GM12874 (cell line): ENCODE measurements at regions not wholly inside any gene's neighbourhood (a gene's known extent, or its start where the extent isn't known, plus 50 kb on each side); places are given as distances from the start of the nearest gene placed in this dataset.

ENCODE experiments used
- TF ChIP-seq, protein P1 (sequence below): IDR thresholded peaks from 2 replicates; pipeline ENCODE4 v1.5.1; 2011; ENCODE audit warnings: low read depth, mild to moderate bottlenecking, control low read depth, low read length, moderate library complexity; ENCODE audit not compliant: insufficient read depth

DNA sequence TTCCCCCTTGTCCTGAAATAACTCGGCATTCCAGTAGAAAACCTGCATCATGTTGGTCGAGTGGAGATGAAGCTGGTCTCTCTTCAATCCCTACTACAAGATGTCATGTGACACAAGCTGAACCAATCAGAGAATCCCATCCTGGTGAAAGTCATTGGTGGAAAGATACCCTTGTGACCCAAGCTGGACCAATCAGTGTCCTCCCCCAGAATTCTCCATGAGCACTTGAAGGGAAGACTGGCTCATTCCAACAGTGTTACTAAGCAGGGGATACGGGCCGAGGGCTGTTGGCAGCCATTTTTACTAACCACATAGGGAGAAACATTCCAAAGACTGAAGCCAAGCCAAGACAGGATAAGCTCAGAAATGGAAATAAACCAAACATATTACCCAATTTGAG, 298.3 kb downstream of the ICOS start:
- TF ChIP-seq, protein P1, sequence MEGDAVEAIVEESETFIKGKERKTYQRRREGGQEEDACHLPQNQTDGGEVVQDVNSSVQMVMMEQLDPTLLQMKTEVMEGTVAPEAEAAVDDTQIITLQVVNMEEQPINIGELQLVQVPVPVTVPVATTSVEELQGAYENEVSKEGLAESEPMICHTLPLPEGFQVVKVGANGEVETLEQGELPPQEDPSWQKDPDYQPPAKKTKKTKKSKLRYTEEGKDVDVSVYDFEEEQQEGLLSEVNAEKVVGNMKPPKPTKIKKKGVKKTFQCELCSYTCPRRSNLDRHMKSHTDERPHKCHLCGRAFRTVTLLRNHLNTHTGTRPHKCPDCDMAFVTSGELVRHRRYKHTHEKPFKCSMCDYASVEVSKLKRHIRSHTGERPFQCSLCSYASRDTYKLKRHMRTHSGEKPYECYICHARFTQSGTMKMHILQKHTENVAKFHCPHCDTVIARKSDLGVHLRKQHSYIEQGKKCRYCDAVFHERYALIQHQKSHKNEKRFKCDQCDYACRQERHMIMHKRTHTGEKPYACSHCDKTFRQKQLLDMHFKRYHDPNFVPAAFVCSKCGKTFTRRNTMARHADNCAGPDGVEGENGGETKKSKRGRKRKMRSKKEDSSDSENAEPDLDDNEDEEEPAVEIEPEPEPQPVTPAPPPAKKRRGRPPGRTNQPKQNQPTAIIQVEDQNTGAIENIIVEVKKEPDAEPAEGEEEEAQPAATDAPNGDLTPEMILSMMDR = no peak

DNA sequence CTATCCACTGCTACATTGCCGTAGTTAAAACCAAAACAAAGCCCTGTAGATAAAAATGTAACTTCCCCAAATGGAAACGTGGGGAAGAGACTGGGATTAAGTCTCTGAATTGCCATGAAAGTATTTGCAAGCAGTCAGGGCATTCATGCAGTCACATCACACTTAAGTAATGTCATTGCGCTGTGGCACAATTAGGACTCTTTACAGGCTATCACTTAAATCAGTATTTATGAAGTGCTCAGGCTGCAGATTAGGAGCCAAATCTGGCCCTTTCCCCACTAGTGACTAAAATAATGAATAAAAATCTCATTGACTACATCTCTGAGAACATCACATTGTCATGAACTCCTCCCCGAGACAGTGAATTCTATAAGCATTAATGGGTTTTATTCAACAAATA, 300.9 kb downstream of the ICOS start:
- TF ChIP-seq, protein P1 = no peak

DNA sequence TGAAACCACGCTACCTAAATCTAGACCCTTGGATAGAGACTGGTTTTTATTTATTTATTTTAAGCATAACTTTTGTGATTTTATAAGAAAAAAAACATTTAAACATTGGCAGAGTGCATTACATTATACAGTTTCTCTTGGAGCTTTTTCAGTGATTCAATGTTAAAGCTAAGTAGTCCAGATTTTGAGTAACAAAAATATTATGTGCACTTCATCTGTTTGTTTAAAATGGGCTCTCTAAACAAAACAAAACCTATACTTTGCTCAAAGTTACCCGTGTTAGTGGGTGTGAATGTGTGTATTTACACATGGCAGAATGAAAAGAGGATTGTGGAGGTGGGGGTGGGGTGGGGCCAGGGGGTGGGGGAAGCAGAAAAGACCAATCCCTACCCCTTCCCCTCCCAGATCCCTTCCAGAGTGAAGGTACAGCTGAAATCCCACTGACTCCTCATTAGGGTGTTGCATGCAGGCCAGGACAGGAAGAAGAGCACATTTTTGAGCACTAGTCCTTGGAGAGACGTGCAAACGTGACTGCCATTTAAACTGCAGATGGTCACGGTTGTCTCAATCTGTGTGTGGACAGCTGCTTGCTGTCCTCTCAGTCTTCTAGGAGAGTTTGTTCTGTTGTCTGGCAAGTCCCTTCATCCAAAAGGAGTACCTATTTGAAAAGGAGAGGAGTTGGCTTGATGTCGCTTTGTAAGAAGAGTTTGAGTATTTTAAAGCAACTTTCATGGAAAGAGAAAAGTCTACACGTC, 303.0 kb downstream of the ICOS start:
- TF ChIP-seq, protein P1 = no peak

DNA sequence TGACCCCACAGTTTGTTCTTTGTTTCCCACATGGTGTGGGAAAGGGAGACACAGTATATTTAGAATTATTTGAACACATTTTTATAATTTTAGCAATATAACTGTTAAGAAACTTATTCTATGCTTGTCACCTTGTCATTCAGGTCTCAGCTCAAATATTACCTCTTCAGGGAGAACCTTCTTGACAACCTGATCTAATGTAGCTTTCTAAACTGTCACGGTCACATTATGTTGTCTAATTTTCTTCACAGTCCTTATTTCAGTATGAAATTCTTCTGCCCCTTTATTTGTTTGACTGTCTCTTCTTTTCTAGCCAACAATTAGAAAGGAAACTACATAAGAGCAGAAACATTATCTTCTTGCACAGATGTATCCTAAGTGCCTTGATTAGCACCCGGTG, 304.3 kb upstream of the PARD3B start:
- TF ChIP-seq, protein P1 = no peak

DNA sequence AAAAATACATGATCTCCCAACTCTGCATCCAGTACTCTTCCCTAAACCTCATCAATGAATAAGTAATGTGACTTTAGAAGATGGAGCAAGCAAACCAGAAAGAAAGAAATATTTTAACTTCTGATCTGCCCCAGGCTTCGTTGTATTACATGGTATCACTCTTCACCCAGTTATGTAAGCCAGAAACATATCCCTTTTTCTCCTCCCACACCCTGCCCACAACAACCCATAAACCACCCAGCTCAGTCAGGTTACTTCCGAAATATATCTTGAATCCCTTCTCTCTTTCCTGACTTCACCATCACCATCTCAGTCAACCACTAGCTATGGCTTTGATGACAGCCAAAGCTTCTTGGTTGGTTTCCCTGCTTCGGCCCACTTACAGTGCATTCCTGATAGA, 295.8 kb upstream of the PARD3B start:
- TF ChIP-seq, protein P1 = no peak

DNA sequence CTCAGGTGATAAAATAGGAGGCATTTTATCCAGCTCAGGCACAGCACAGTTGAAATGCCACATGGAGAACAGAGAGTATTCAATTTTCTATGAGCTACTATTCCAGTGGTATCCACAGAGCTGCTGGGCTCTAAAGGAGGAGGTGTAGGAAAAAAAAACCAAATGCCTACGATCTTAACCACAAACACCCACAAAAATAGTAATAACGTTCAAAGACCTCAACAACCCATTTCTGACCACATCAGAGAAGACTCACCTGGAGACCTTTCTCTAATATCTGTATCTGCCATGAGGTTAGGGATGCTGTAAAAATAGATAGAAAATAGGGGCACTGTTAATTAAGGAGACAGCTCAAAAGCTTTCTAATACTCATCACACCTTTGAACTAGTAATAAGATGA, 294.6 kb upstream of the PARD3B start:
- TF ChIP-seq, protein P1 = no peak

DNA sequence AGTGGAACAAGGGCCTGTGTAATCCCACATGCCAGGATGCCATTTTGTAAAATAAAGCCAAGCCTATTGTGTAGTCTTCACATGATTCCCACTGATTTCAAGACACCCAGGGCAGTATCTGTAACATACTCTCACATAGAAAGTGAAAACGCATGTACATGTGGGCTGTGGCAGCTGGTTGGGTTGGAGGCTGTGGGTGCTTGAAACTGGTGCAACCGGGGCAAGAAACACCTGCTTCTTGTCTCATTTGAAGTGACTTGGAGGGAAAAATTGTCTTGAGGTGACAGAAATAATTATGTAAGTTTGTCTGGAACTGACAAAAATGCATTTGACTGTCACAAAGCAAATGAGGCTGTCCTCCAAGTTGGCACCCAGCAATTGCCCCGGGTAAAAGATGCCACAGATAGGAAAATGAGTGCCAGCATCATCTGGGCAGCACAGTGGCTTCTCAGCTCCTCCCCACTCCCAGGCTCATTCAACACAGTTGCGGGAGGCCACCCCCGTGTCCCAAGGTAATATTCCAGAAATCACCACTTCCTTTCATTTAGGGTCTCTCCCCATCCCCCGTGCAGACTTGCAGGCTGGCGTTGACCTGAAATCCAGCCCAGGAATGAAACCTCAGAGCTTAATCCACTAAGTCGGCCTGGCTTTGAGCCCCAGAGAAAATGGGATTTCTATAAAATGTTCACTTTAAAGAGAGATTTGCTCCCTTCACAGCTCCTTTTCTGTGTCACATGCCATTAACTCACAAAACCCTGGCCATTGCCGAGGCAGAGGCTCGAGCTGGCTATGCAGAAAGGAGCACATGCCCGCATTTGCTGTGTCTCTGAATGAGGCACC, 293.9 kb upstream of the PARD3B start:
- TF ChIP-seq, protein P1 = no peak
